A549 (cell line): ENCODE measurements at regions not wholly inside any gene's neighbourhood (a gene's known extent, or its start where the extent isn't known, plus 50 kb on each side); places are given as distances from the start of the nearest gene placed in this dataset.

Source experiments
- ATAC-seq, 2 experiments: fragments of 200-7000 bp in 1 of 2; fragments of >200 bp in 1 of 2; cut with Nextera tagmentation in 1 of 2; cut with Tn5 transposase in 1 of 2; 3 replicates each; pipeline versions ENCODE4 v1.8.0 to v1.9.1; 2018 to 2020; ENCODE audit warnings: mild to moderate bottlenecking in 1 of 2, moderate library complexity in 1 of 2
- CTCF ChIA-PET: fragments of 300-600 bp; sonication (Branson Sonifier 250); formaldehyde crosslinking; extraction: SDS; loops from one replicate; lab custom pipeline; 2021; ENCODE audit warnings: antibody characterized with exemption, inconsistent platforms; lab: Yijun Ruan, JAX
- POLR2A ChIA-PET: fragments of 350-600 bp; formaldehyde crosslinking; extraction: SDS; loops from one replicate; lab custom pipeline; 2021; ENCODE audit warnings: antibody characterized with exemption, inconsistent platforms; lab: Yijun Ruan, JAX
- DNase-seq, 2 experiments: peaks; one replicate each; pipeline versions ENCODE4 v3.0.0 to v3.0.0-alpha.2; 2011 to 2016; ENCODE audit warnings: low read depth in 1 of 2, low spot score in 1 of 2
- FAIRE-seq: peaks from 2 replicates; lab custom pipeline; 2011; peaks lifted over from hg19 to GRCh38; lab: Jason Lieb, UNC
- H3K27ac ChIP-seq, 2 experiments: fragments of >200 bp; sonication (Bioruptor Twin); formaldehyde crosslinking; 3 replicates each; pipeline ENCODE4 v1.5.1; 2016 to 2017
- H3K4me1 ChIP-seq: fragments of >200 bp; sonication (Bioruptor Twin); formaldehyde crosslinking; 3 replicates; pipeline ENCODE4 v1.6.1; 2016
- H3K4me2 ChIP-seq: fragments of >200 bp; sonication (Bioruptor Twin); formaldehyde crosslinking; 3 replicates; pipeline ENCODE4 v1.6.1; 2016
- H3K4me3 ChIP-seq: fragments of >200 bp; sonication (Bioruptor Twin); formaldehyde crosslinking; 3 replicates; pipeline ENCODE4 v1.5.1; 2016
- H3K9me3 ChIP-seq: fragments of >200 bp; sonication (Bioruptor Twin); formaldehyde crosslinking; 3 replicates; pipeline ENCODE4 v1.6.1; 2016
- BHLHE40 ChIP-seq: IDR thresholded peaks from 2 replicates; pipeline ENCODE4 v1.6.1; 2012; ENCODE audit warnings: low read depth, low read length, inconsistent platforms
- CBX2 ChIP-seq: fragments of 200-600 bp; sonication (generic); IDR thresholded peaks from 2 replicates; pipeline ENCODE4 v1.6.1; 2016; ENCODE audit warnings: low read depth, mild to moderate bottlenecking, borderline replicate concordance
- CHD4 ChIP-seq: fragments of 200-600 bp; sonication (generic); IDR thresholded peaks from 2 replicates; pipeline ENCODE4 v1.6.1; 2016; ENCODE audit warnings: antibody characterized with exemption, mild to moderate bottlenecking, borderline replicate concordance
- E2F6 ChIP-seq: IDR thresholded peaks from 2 replicates; pipeline ENCODE4 v1.6.1; 2012; ENCODE audit warnings: low read depth, borderline replicate concordance
- EHMT2 ChIP-seq: fragments of 200-600 bp; sonication (generic); IDR thresholded peaks from 2 replicates; pipeline ENCODE4 v1.6.1; 2016; ENCODE audit warnings: antibody characterized with exemption, low read depth, mild to moderate bottlenecking, moderate library complexity
- FOSL2 ChIP-seq, 2 experiments: fragments of 450-650 bp in 1 of 2; fragments of >200 bp in 1 of 2; sonication (Bioruptor Twin) in 1 of 2; formaldehyde crosslinking; IDR thresholded peaks; 2 replicates each; pipeline versions ENCODE4 v1.5.0 to v1.6.1; 2016 to 2020; ENCODE audit warnings: mild to moderate bottlenecking in 1 of 2, moderate library complexity in 1 of 2
- FOXS1 ChIP-seq: fragments of 250-450 bp; sonication (Bioruptor Pico); IDR thresholded peaks from 2 replicates; pipeline ENCODE4 v1.5.0; 2020; ENCODE audit warnings: mild to moderate bottlenecking, moderate library complexity
- HDAC2 ChIP-seq: fragments of 200-600 bp; sonication (generic); IDR thresholded peaks from 2 replicates; pipeline ENCODE4 v1.6.1; 2016
- HOXA7 ChIP-seq: fragments of 250-450 bp; sonication (Bioruptor Pico); IDR thresholded peaks from 2 replicates; pipeline ENCODE4 v1.5.0; 2020; ENCODE audit warnings: mild to moderate bottlenecking, moderate library complexity
- JUNB ChIP-seq: fragments of >200 bp; sonication (Bioruptor Twin); formaldehyde crosslinking; IDR thresholded peaks from 2 replicates; pipeline ENCODE4 v1.6.1; 2016
- KDM1A ChIP-seq: fragments of 200-600 bp; sonication (generic); IDR thresholded peaks from 2 replicates; pipeline ENCODE4 v1.6.1; 2016; ENCODE audit warnings: low read depth, mild to moderate bottlenecking
- MAFK ChIP-seq: fragments of 450-650 bp; IDR thresholded peaks from 2 replicates; pipeline ENCODE4 v1.6.1; 2014; ENCODE audit not compliant: partially characterized antibody
- NFE2L2 ChIP-seq: fragments of 150-350 bp; conservative IDR thresholded peaks from 2 replicates; pipeline ENCODE4 v1.6.1; 2014; ENCODE audit warnings: low read length
- PHF8 ChIP-seq: fragments of 200-600 bp; sonication (generic); IDR thresholded peaks from 2 replicates; pipeline ENCODE4 v1.6.1; 2016; ENCODE audit warnings: low read depth, mild to moderate bottlenecking, antibody characterized with exemption, moderate library complexity, borderline replicate concordance
- POLR2A ChIP-seq: IDR thresholded peaks from 2 replicates; pipeline ENCODE4 v1.6.1; 2012; ENCODE audit warnings: mild to moderate bottlenecking, low read length
- RCOR1 ChIP-seq: fragments of 150-350 bp; IDR thresholded peaks from 2 replicates; pipeline ENCODE4 v1.6.1; 2014; ENCODE audit warnings: antibody characterized with exemption, low read length, low read depth
- SMC3 ChIP-seq: fragments of >200 bp; sonication (Bioruptor Twin); formaldehyde crosslinking; IDR thresholded peaks from 3 replicates; pipeline ENCODE4 v1.6.1; 2018; ENCODE audit warnings: inconsistent platforms
- SREBF2 ChIP-seq: fragments of 450-650 bp; IDR thresholded peaks from 2 replicates; pipeline ENCODE4 v1.6.1; 2014; ENCODE audit warnings: mild to moderate bottlenecking, moderate library complexity
- TFCP2L1 ChIP-seq: fragments of 250-450 bp; sonication (Bioruptor Pico); IDR thresholded peaks from 2 replicates; pipeline ENCODE4 v1.5.0; 2021; ENCODE audit warnings: mild to moderate bottlenecking
- TP53 ChIP-seq: fragments of 250-450 bp; sonication (Bioruptor Pico); IDR thresholded peaks from 2 replicates; pipeline ENCODE4 v1.5.0; 2021; ENCODE audit warnings: mild to moderate bottlenecking, moderate library complexity
- ZFP36 ChIP-seq: fragments of 450-650 bp; IDR thresholded peaks from 2 replicates; pipeline ENCODE4 v1.6.1; 2014; ENCODE audit warnings: borderline replicate concordance; ENCODE audit not compliant: partially characterized antibody
- ZNF302 ChIP-seq: fragments of 250-450 bp; sonication (Bioruptor Pico); IDR thresholded peaks from 2 replicates; pipeline ENCODE4 v1.9.0; 2021; ENCODE audit warnings: inconsistent platforms, mild to moderate bottlenecking, moderate library complexity
- WGBS: methylation state at CpG from one replicate; pipeline ENCODE4 v1.1.6; 2017; ENCODE audit errors: missing lambda C conversion rate; 5-methylcytosine and 5-hydroxymethylcytosine counted together
- TF ChIP-seq, protein P1 (sequence below): IDR thresholded peaks from 2 replicates; pipeline ENCODE4 v1.6.1; 2012
- TF ChIP-seq, protein P2 (sequence below): fragments of 250-450 bp; sonication (Bioruptor Pico); IDR thresholded peaks from 2 replicates; pipeline ENCODE4 v1.5.0; 2020; ENCODE audit warnings: low read depth, mild to moderate bottlenecking, moderate library complexity
- TF ChIP-seq, protein P3 (sequence below): fragments of >200 bp; sonication (Bioruptor Twin); formaldehyde crosslinking; IDR thresholded peaks from 3 replicates; pipeline ENCODE4 v1.6.1; 2016

DNA sequence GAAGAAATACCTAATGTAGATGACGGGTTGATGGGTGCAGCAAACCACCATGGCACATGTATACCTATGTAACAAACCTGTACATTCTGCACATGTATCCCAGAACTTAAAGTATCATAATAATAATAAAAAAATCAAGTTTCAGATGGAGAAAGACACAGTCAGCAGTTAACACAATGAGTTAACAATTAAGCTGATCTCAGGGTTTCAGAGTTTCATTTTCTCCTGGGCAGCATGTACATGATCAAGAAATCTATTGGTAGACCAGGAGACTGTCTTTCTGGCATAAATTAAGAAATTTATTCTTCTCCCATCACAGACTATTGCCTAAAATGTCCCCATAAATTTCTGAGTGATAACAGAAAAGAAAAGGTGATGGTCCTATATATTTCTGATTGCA lies 155.3 kb downstream of the RAD51AP2 start:
- POLR2A ChIA-PET: no interaction called here
- H3K4me2 ChIP-seq: no peak overlapping the region
- TF ChIP-seq E2F6 (no peak), MAFK (peak; percentile 41)
- CTCF ChIA-PET: no interaction called here
- no peak for FAIRE-seq
- no peak for DNase-seq
- no peak for ATAC-seq
- WGBS: 6% methylated on average over 1 of the region's 1 CpG
- H3K4me3 ChIP-seq: no peak overlapping the region
- no peak overlapping the region for H3K27ac ChIP-seq
- H3K9me3 ChIP-seq: 0 out of 3 replicates have a peak, but pooled peaks cover 6% of the 10 kb centered on the region
- no peaks in the 10 kb centered on the region for H3K4me1 ChIP-seq

GRCh38 chr2:17355608-17356329 lies 162.5 kb downstream of the RAD51AP2 start:
- peaks cover 25% of the 10 kb centered on the region for H3K4me1 ChIP-seq
- FAIRE-seq: peak; percentile 94
- 10% methylated on average over 6 of the region's 6 CpGs for WGBS
- peak; percentile 50 to 66 for DNase-seq
- H3K4me2 ChIP-seq: peak overlapping the region; percentile 70
- TF ChIP-seq EHMT2: no peak
- no peak for TF ChIP-seq POLR2A
- no peak for TF ChIP-seq HDAC2
- TF ChIP-seq PHF8: no peak
- TF ChIP-seq JUNB: no peak
- TF ChIP-seq FOXS1: no peak
- TF ChIP-seq, protein P1, sequence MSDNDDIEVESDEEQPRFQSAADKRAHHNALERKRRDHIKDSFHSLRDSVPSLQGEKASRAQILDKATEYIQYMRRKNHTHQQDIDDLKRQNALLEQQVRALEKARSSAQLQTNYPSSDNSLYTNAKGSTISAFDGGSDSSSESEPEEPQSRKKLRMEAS: no peak
- no peak for TF ChIP-seq SMC3
- no peak for TF ChIP-seq CBX2
- TF ChIP-seq, protein P2, sequence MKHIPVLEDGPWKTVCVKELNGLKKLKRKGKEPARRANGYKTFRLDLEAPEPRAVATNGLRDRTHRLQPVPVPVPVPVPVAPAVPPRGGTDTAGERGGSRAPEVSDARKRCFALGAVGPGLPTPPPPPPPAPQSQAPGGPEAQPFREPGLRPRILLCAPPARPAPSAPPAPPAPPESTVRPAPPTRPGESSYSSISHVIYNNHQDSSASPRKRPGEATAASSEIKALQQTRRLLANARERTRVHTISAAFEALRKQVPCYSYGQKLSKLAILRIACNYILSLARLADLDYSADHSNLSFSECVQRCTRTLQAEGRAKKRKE (CRISPR knock-in tag): no peak
- TF ChIP-seq HOXA7: no peak
- TF ChIP-seq NFE2L2: peak; percentile 95
- no peak for TF ChIP-seq FOSL2 (IDR thresholded peaks at IDR 0.05)
- peak; percentile 63 for TF ChIP-seq FOSL2 (CRISPR knock-in tag; IDR thresholded peaks at IDR 0.05)
- no peak for TF ChIP-seq TP53
- TF ChIP-seq BHLHE40: no peak
- no peak for TF ChIP-seq CHD4
- TF ChIP-seq TFCP2L1 (CRISPR knock-in tag): no peak
- TF ChIP-seq ZNF302 (CRISPR knock-in tag): no peak
- no peak for TF ChIP-seq KDM1A
- TF ChIP-seq, protein P3, sequence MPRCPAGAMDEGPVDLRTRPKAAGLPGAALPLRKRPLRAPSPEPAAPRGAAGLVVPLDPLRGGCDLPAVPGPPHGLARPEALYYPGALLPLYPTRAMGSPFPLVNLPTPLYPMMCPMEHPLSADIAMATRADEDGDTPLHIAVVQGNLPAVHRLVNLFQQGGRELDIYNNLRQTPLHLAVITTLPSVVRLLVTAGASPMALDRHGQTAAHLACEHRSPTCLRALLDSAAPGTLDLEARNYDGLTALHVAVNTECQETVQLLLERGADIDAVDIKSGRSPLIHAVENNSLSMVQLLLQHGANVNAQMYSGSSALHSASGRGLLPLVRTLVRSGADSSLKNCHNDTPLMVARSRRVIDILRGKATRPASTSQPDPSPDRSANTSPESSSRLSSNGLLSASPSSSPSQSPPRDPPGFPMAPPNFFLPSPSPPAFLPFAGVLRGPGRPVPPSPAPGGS: no peak
- no peak for TF ChIP-seq SREBF2
- TF ChIP-seq MAFK: peak; percentile 99
- no peak for TF ChIP-seq ZFP36
- TF ChIP-seq RCOR1: no peak
- H3K9me3 ChIP-seq: 0 out of 3 replicates have a peak, but pooled peaks cover 4% of the 10 kb centered on the region
- peak; percentile 88 to 94 for ATAC-seq
- ChIA-PET CTCF (interaction anchor here (1.8 kb wide), 1 partner anchor 9 kb away, joined by 9 read pairs; no protein-coding TSS in a partner anchor), POLR2A (no interaction called here)
- H3K27ac ChIP-seq: peak overlapping the region; percentile 69 to 81
- peak overlapping the region; percentile 4; the same call in 1 of the 3 replicates for H3K4me3 ChIP-seq
